Naive thymus-derived CD8-positive, alpha-beta T cell (primary cell): ENCODE measurements at regions not wholly inside any gene's neighbourhood (a gene's known extent, or its start where the extent isn't known, plus 50 kb on each side); places are given as distances from the start of the nearest gene placed in this dataset.
"Not testable (repeated sequence)": the region's sequence is repeated elsewhere in the genome, so short reads cannot be mapped to it uniquely, and the experiment has no call there.

Experiments
- ATAC-seq, 2 donors: fragments of 150-1000 bp; cut with Tn5 transposase in 1 of 2; sonication (Bioruptor Pico), chemical (Tn5 transposase) in 1 of 2; 1 replicate in 1 of 2; 2 replicates in 1 of 2; pipeline ENCODE4 v1.10.0; 2021; ENCODE audit warnings: mild to moderate bottlenecking in 2 of 2, moderate library complexity in 2 of 2
- POLR2A ChIA-PET: fragments of 350-600 bp; sonication (Branson Sonifier 250); formaldehyde crosslinking; loops from one replicate; lab custom pipeline; 2021; ENCODE audit warnings: antibody characterized with exemption; lab: Charles Lee
- DNase-seq, 10 donors: peaks; one replicate each; pipeline versions ENCODE4 v3.0.0 to v3.0.0-alpha.2; 2020 to 2022
- H3K27ac Mint-ChIP-seq, 10 donors: one replicate each; pipeline ENCODE4 v1.8.0; 2020 to 2022; ENCODE audit warnings: mild to moderate bottlenecking in 10 of 10, mixed read lengths in 10 of 10, moderate library complexity in 4 of 10, inconsistent platforms in 1 of 10
- H3K27me3 Mint-ChIP-seq, 5 donors: one replicate each; pipeline ENCODE4 v1.8.0; 2021 to 2022; ENCODE audit warnings: mixed read lengths in 5 of 5
- H3K36me3 Mint-ChIP-seq, 3 donors: one replicate each; pipeline ENCODE4 v1.8.0; 2020 to 2022; ENCODE audit warnings: mixed read lengths in 3 of 3, mild to moderate bottlenecking in 2 of 3, inconsistent platforms in 1 of 3
- H3K4me1 Mint-ChIP-seq, 4 donors: one replicate each; pipeline ENCODE4 v1.8.0; 2021 to 2022; ENCODE audit warnings: mixed read lengths in 4 of 4
- H3K4me3 Mint-ChIP-seq, 10 donors: one replicate each; pipeline ENCODE4 v1.8.0; 2020 to 2022; ENCODE audit warnings: mild to moderate bottlenecking in 10 of 10, mixed read lengths in 10 of 10, moderate library complexity in 6 of 10, inconsistent platforms in 1 of 10
- H3K9me3 Mint-ChIP-seq, 9 donors: one replicate each; pipeline ENCODE4 v1.8.0; 2020 to 2022; ENCODE audit warnings: mixed read lengths in 9 of 9, mild to moderate bottlenecking in 3 of 9, inconsistent platforms in 1 of 9, moderate library complexity in 1 of 9

GRCh38 chr21:5079361-5079760, 5442.0 kb upstream of the TPTE start:
- H3K4me3 Mint-ChIP-seq, H3K27me3 Mint-ChIP-seq, H3K9me3 Mint-ChIP-seq, ATAC-seq, POLR2A ChIA-PET, DNase-seq, H3K36me3 Mint-ChIP-seq, H3K27ac Mint-ChIP-seq, H3K4me1 Mint-ChIP-seq: not testable (repeated sequence)

- POLR2A ChIA-PET, ATAC-seq, H3K4me1 Mint-ChIP-seq, H3K4me3 Mint-ChIP-seq, H3K36me3 Mint-ChIP-seq, H3K9me3 Mint-ChIP-seq, DNase-seq, H3K27me3 Mint-ChIP-seq, H3K27ac Mint-ChIP-seq: not testable (repeated sequence)
Measured at GRCh38 chr21:5080015-5080414, 5441.4 kb upstream of the TPTE start.

GRCh38 chr21:5084246-5084645, 5437.1 kb upstream of the TPTE start:
- H3K4me1 Mint-ChIP-seq, ATAC-seq, H3K36me3 Mint-ChIP-seq, H3K4me3 Mint-ChIP-seq, DNase-seq, POLR2A ChIA-PET, H3K27me3 Mint-ChIP-seq, H3K27ac Mint-ChIP-seq, H3K9me3 Mint-ChIP-seq: not testable (repeated sequence)

- H3K27me3 Mint-ChIP-seq, ATAC-seq, H3K4me1 Mint-ChIP-seq, H3K4me3 Mint-ChIP-seq, H3K27ac Mint-ChIP-seq, POLR2A ChIA-PET, H3K36me3 Mint-ChIP-seq, DNase-seq, H3K9me3 Mint-ChIP-seq: not testable (repeated sequence)
Measured at GRCh38 chr21:5085456-5085855, 5435.9 kb upstream of the TPTE start.

- POLR2A ChIA-PET, H3K36me3 Mint-ChIP-seq, H3K27me3 Mint-ChIP-seq, H3K9me3 Mint-ChIP-seq, H3K4me1 Mint-ChIP-seq, H3K27ac Mint-ChIP-seq, H3K4me3 Mint-ChIP-seq, ATAC-seq: not testable (repeated sequence)
- peak in 1 of 10 donors; percentile 13 for DNase-seq
Measured at GRCh38 chr21:5086416-5086815, 5435.0 kb upstream of the TPTE start.

GRCh38 chr21:5088820-5089219, 5432.6 kb upstream of the TPTE start:
- POLR2A ChIA-PET, H3K36me3 Mint-ChIP-seq, H3K4me3 Mint-ChIP-seq, H3K9me3 Mint-ChIP-seq, H3K4me1 Mint-ChIP-seq, H3K27ac Mint-ChIP-seq, DNase-seq, H3K27me3 Mint-ChIP-seq: not testable (repeated sequence)
- ATAC-seq: peak; percentile 58 to 65

GRCh38 chr21:5089399-5090089, 5431.8 kb upstream of the TPTE start:
- H3K4me3 Mint-ChIP-seq, H3K36me3 Mint-ChIP-seq, H3K9me3 Mint-ChIP-seq, H3K4me1 Mint-ChIP-seq, ATAC-seq, H3K27ac Mint-ChIP-seq, H3K27me3 Mint-ChIP-seq, POLR2A ChIA-PET, DNase-seq: not testable (repeated sequence)

GRCh38 chr21:5090132-5091079, 5431.0 kb upstream of the TPTE start:
- DNase-seq, H3K4me3 Mint-ChIP-seq, H3K27me3 Mint-ChIP-seq, H3K36me3 Mint-ChIP-seq, H3K9me3 Mint-ChIP-seq, H3K4me1 Mint-ChIP-seq, H3K27ac Mint-ChIP-seq, POLR2A ChIA-PET, ATAC-seq: not testable (repeated sequence)

- H3K27me3 Mint-ChIP-seq, H3K27ac Mint-ChIP-seq, H3K4me3 Mint-ChIP-seq, DNase-seq, ATAC-seq, H3K36me3 Mint-ChIP-seq, POLR2A ChIA-PET, H3K4me1 Mint-ChIP-seq, H3K9me3 Mint-ChIP-seq: not testable (repeated sequence)
Measured at GRCh38 chr21:5091274-5091673, 5430.1 kb upstream of the TPTE start.

GRCh38 chr21:5095628-5096027, 5425.8 kb upstream of the TPTE start:
- H3K36me3 Mint-ChIP-seq, H3K27ac Mint-ChIP-seq, POLR2A ChIA-PET, H3K27me3 Mint-ChIP-seq, H3K9me3 Mint-ChIP-seq, ATAC-seq, H3K4me3 Mint-ChIP-seq, H3K4me1 Mint-ChIP-seq, DNase-seq: not testable (repeated sequence)

GRCh38 chr21:5098010-5098743, 5423.2 kb upstream of the TPTE start:
- H3K9me3 Mint-ChIP-seq, POLR2A ChIA-PET, DNase-seq, H3K27me3 Mint-ChIP-seq, ATAC-seq, H3K4me1 Mint-ChIP-seq, H3K4me3 Mint-ChIP-seq, H3K36me3 Mint-ChIP-seq, H3K27ac Mint-ChIP-seq: not testable (repeated sequence)

GRCh38 chr21:5100604-5101174, 5420.7 kb upstream of the TPTE start:
- H3K4me3 Mint-ChIP-seq, ATAC-seq, H3K36me3 Mint-ChIP-seq, H3K27me3 Mint-ChIP-seq, POLR2A ChIA-PET, H3K9me3 Mint-ChIP-seq, H3K27ac Mint-ChIP-seq, DNase-seq: not testable (repeated sequence)
- peaks cover 2 to 17% (median 10%) of the 10 kb centered on the region in 4 donors for H3K4me1 Mint-ChIP-seq

- peaks cover 2 to 17% (median 10%) of the 10 kb centered on the region in 4 donors for H3K4me1 Mint-ChIP-seq
- H3K27ac Mint-ChIP-seq: peak overlapping the region; percentile 75 to 98 (median 91)
- H3K27me3 Mint-ChIP-seq, H3K9me3 Mint-ChIP-seq, H3K36me3 Mint-ChIP-seq, POLR2A ChIA-PET: not testable (repeated sequence)
- H3K4me3 Mint-ChIP-seq: peak overlapping the region; percentile 51 to 90 (median 80)
- DNase-seq (peak; percentile 42 to 91 (median 80)), ATAC-seq (peak; percentile 80 to 85)
Measured at GRCh38 chr21:5101749-5102148, 5419.6 kb upstream of the TPTE start.
